ENCODE measurements at regions not wholly inside any gene's neighbourhood (a gene's known extent, or its start where the extent isn't known, plus 50 kb on each side); places are given as distances from the start of the nearest gene placed in this dataset.
A peak's percentile ranks its signal among the peaks of the same experiment; 100 is the strongest.
"Not testable (repeated sequence)": the region's sequence is repeated elsewhere in the genome, so short reads cannot be mapped to it uniquely, and the experiment has no call there.

DNA sequence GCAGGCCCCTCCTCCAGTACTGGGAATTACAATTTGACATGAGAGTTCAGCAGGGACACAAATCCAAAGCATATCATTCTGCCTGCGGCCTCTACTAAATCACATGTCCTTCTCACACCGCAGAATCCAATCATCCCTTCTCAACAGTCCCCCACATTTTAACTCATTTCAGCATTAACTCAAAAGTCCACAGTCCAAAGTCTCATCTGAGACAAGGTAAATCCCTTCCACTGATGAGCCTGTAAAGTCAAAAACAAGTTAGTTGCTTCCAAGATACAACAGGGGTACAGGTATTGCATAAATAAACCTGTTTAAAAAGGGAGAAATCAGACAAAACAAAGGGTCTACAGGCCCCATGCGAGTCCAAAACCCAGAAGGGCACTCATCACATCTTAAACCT lies 64.0 kb downstream of the EBNA1BP2 start:
- DNase-seq: no peak

DNA sequence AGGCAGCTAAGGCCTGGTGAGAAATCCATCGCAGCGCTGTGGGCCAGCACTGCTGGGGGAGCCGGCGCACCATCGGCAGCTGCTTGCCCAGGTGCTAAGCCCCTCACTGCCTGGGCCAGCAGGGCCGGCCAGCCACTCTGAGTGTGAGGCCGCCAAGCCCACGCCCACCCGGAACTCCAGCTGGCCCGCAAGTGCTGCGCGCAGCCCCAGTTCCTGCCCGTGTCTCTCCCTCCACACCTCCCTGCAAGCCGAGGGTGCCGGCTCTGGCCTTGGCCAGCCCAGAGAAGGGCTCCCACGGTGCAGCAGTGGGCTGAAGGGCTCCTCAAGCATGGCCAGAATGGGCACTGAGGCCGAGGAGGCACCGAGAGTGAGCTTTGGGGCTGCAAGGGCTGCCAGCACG lies 64.4 kb downstream of the EBNA1BP2 start:
- no peak for DNase-seq

DNA sequence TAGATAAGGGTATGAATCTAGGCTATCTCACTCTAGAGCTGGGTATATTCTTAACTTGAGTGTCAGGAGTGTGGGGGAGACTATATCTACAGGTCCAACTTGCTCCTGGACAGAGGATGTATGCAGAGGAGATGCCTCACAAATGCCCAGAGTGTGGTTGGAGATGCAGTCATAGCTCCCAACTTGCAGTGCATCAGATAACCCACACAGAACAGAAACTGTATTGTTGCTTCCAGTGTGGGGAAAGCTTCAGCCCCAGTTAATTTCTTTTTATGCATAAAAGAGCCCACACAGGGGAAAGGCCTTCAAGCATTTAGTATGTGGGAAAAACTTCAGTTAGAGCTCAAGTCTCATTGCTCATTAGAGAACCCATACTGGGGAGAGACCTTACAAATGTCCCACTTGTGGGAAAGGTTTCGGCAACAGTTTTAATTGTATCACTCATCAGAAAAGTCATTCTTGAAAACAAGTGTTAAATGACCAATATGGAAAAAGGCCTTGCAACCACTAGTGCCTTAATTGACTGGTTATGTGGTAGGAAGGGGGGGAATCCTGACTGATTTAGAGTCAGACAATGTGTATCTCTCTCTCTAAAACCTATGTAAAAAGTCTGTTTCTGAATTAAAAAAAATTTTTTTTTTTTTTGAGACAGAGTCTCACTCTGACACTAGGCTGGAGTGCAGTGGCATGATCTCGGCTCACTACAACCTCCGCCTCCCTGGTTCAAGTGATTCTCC lies 67.9 kb downstream of the EBNA1BP2 start:
- no peak for DNase-seq

DNA sequence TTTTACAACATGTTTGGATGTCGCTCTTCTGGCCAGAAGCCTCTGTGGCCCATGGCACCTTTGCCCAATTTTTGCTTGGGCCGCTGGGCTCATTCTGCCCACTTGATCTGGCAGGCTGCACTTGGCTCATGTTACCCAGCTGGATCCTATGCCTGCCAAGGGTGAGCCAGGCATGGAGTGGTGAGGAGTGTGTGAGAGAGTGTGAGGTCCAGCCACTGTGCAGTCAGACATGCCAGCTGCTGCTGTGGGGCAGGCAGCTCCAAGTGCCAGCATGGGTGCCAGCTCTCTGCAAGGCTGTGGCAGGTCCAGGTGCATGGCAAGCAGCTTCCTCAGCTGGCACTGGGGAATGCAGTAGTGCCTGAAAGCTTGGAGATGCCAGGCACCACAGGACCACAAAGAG lies 71.0 kb downstream of the EBNA1BP2 start:
- DNase-seq: peak; percentile 53

DNA sequence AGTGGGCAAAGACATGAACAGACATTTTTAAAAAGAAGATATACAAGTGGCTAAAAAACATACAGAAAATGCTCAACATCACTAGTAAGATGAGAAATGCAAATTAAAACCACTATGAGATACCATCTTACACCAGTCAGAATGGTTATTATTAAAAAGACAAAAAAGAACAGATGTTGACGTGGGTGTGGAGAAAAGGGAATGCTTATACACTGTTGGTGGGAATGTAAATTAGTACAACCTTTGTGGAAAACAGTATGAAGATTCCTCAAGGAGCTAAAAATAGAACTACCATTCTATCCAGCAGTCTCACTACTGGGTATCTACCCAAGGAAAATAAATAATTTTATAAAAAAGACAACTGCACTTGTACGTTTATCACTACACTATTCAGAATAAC lies 73.9 kb downstream of the EBNA1BP2 start:
- DNase-seq: no peak

DNA sequence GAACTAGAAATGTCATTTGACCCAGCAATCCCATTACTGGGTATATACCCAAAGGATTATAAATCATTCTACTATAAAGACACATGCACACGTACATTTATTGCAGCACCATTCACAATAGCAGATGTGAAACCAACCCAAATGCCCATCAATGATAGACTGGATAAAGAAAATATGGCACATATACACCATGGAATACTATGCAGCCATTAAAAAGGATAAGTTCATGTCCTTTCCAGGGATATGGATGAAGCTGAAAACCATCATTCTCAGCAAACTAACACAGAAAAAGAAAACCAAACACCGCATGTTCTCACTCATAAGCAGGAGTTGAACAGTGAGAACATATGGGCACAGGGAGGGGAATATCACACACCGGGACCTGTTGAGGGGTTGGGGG lies 75.6 kb downstream of the EBNA1BP2 start:
- DNase-seq: not testable (repeated sequence)

DNA sequence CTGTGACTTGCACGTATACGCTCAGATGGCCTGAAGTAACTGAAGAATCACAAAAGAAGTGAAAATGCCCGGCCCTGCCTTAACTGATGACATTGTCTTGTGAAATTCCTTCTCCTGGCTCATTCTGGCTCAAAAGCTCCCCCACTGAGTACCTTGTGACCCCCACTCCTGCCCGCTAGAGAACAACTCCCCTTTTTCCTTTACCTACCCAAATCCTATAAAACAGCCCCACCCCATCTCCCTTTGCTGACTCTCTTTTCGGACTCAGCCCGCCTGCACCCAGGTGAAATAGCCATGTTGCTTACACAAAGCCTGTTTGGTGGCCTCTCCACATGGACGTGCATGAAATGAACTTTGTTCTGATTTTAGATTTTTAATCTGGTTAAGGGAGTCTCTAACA lies 81.3 kb downstream of the EBNA1BP2 start:
- not testable (repeated sequence) for DNase-seq

DNA sequence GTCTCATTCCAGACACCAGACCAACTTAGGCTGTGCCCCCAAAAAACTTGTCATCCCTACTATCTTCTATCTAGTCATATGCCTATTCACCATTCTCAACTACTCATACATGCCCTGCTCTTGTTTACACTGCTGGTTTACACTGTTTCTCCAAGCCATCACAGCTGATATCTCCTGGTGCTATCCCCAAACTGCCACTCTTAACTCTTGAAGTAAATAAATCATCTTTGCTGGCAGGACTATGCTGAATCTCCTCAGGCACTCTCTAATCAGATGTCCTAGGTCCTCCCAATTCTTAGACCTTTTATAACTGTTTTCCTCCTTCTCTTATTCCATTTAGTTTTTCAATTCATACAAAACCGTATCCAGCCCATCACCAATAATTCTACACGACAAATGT lies 81.9 kb downstream of the EBNA1BP2 start:
- not testable (repeated sequence) for DNase-seq

DNA sequence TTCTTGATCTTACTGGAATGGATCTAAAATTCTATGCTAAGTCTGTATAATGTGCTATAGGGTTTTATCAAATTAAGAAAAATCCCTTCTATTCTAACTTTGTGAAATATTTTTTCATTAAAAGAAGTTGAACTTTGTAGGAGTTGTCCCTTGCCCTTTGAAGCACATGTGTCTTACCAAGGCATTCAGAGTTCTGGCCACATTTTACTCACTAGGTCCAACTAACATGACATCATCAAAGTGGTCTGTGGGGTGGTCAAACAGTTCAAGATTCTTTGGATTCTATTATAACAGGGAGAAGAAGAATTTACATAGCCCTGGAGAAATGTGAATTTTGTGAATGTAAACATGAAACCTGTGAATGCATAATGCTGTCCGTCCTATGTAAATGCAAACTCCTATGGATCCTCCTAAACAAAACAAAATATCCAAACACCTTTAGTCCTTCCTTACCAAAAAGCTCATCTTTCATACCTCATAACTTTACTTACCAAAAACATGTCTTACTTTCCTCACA lies 88.7 kb downstream of the EBNA1BP2 start:
- DNase-seq: no peak

DNA sequence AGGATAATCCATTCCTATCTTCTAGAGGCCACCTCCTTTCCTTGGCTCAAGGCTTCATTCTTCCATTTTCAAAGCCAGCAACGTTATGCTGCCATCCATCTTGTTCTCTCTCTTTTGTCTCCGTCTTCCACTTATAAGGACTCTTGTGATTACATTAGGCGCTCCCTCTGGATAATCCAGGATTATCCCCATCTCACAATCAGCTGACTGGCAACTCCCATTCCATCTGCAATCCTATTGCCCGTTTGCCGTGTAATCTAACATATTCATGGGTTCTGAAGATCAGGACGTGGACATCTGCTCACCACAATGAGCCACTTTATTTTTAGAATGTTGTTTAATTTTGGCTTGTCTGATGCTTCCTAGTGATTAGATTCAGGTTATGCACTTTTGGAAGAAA lies 89.3 kb downstream of the EBNA1BP2 start:
- no peak for DNase-seq

DNA sequence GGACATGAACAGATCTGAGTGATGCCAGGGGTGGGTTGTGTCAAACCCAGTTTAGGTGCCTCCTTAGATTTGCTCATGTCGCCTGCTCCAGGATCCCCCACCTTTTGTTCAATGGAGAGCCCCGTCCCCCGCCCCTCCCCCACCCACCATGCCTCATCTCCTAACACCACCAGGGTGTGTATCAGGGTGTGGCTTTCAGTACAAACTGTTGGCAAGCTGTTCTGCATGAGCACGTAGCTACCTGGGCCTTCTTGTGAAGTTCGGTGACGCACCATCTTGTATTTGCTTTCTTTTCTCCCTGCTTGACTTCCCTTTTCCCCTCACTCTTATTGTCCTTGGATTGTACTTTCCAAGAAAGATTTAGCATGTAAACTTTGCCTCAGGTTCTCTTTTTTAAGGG lies 94.8 kb downstream of the EBNA1BP2 start:
- DNase-seq: no peak

DNA sequence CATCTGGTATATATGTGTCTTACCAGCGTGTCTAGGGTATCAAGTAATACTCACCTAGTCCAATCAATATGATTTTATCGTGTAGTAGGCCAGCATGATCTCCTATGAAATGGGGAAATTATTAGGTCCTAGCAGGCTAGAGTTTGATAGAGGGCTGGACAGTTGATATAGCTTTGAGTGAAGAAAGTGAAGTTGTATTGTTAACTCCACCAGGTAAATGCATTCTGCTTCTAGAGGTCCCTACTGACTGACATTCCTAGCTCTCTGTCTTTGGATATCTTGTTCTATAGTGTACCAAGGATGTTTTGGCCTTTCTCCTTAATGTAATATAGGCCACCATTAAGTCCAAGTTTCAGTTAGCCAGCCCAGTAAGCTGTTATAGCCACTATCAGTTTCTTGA lies 97.4 kb downstream of the EBNA1BP2 start:
- DNase-seq: no peak

DNA sequence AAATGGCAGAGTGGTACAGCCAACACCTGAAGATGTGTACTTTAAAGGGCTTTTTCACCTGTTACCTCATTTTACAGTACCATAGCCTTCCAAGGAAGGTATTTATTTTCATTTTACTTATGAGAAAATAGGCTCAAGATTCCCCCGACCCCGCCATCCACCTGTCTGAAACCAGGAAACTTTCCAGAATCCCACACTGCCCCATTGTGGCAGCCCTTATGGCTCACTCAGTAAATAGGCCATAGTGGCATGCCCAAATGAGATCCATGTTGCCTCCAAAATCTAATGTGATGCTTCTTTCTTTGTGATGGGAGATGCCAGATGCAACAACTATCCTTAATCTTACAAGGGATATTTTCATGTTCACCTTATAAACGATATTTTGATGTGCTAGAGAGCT lies 97.8 kb downstream of the EBNA1BP2 start:
- DNase-seq: peak; percentile 17

DNA sequence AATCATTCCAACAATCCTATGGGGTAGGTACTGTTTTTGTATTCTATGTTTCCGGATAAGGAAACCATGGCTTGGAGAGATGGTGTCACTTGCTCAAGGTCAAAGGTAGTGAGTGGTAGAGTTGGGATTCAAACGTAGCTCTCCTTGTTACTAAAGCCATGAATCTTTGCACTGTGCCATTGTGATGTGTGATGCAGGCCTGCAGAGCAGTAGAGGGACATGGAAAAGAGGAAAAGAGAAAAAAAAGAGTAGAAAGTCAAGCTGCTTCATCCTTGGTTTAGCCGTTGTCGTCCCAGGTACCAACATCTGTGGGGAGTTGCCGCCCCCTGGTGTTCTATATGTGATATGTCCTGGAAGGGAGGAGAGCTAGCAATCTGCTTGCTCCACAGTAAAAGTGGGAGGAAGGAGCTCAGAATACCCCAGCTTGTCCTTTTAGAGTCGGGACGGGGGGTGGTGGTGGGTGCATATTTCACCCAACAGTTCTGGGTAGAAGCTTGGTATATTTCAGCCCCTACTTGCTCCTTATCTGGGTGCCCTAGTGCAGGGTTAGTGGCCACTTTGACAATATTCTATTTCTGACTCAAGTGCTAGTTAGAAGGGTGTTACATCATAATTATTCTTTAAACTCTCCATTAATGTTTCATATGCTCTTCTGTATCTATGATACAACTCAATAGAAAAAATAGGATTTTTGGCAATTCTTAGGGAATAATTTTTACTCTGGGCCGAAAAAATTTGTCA lies 98.4 kb downstream of the EBNA1BP2 start:
- DNase-seq: peak; percentile 84

DNA sequence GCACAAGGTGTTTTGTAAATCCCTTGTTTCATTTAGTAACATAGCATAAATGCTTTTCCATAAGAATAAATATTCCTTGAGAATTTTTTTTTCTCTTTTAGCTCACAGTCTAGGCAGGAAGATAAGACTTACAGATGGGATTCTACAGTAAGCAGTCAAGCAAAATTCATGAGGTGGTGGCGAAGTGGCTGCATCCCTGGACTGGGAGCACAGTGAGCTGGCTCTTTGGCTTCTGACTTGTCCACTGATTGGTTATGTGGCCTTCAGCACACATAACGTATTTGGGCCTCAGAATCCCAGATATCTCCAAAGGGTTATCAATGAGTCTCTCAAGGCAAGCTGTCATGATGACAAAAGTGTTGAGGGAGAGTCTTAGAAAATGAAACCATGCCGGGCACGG lies 99.8 kb downstream of the EBNA1BP2 start:
- DNase-seq: no peak

DNA sequence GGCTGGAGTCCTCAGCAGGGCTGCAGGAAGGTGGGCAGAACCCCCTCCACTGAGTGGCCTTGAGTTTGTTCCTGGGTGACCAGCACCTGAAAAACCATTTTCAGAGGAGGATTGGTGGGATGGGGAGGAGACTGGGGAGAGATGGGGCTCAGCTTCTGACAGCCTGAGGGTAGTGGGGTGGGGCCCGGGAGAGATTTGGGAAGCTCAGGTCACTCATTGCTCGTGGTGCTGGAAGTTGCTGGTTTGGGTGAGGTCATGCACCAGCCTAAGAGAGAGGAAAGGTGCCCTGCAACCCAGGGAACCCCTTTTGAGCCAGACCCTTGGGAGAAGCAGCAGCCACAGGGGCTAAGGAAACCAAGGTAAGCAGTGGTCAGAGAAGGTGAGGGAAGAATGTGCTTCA lies 100.8 kb downstream of the EBNA1BP2 start:
- DNase-seq: no peak

DNA sequence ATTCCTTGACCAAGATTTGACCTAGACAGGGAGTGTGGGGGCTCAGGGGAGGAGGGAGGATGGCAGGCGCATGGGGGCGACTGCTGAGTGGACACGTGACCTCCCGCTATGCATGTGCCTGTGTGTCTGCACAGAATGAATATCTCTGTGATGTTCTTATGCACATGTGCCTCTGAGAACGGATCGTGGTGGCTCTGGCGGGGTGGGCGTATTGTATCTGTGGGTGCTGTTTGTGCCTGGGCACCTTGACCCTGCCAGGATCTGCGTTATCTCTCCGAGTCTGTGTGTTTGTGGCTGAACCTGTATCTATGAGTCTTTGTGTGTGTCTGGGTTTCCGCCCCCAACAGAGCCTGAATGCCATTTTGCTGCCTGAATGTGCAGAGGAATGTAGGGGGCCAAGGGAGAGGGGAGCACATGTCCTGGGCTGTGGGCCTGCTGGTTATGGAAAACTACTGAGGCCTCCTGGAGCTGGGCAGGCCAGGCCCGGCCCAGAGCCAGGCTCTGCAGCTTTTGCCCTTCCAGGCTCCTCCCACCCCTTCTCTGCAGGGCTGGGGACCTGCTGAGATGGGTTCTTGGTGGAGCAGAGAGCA lies 102.5 kb downstream of the EBNA1BP2 start:
- no peak for DNase-seq

DNA sequence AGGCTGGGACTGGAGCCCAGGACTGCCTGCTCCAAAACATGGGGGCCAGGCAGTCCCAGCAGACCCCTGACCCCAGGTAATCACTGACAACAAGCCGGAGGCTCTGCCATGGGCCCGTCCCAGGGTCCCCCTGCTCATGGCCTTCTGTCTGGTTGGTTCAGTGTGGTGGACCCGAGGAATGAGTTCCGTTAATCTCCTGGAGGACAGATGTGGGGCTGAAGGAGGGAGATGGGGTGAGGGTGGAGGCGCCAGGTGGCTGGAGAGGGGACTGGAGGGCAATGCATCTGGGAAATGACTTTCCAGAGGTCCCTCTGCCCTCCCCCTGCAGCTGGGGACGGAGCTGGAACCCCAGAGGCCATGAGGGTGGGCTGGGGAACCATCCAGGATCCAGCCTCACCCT lies 103.2 kb downstream of the EBNA1BP2 start:
- DNase-seq: no peak

DNA sequence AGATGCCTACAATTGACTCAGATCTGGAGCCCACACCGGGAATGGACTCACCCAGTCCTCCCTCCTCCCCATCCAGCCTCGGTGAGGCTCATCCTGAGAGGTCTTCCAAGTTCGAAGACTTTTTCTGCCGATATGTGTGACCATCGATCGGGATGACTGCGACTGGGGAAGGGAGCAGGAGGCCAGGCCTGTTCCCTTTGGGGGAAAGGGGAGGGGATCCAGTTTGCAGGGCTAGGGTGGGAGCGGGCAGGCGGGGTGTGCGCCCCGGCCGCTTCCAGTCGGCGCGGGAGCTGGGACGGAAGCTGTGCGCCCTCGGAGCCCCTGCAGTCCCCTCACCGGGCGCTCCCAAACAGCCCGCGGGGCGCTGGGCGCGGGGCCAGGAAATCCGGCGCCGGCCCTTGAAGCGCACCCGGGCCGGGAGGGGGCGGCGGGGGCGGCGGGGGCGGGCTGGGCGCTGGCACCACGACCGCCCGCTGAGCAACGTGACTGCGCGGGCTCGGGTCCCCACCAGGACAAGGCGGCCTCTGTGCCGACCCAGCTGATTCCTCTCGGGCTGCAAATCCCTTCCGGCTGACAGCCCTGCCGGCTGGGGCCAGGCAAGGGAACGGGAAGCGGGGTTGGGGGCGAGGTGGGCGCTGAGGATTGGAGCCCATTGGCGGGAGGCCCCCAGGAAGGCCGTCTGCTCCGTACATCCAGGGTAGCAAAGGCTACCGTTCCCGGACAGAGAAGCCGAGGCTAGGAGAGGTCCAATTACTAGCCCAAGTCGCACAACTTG lies 103.9 kb downstream of the EBNA1BP2 start:
- peak; percentile 45 for DNase-seq

DNA sequence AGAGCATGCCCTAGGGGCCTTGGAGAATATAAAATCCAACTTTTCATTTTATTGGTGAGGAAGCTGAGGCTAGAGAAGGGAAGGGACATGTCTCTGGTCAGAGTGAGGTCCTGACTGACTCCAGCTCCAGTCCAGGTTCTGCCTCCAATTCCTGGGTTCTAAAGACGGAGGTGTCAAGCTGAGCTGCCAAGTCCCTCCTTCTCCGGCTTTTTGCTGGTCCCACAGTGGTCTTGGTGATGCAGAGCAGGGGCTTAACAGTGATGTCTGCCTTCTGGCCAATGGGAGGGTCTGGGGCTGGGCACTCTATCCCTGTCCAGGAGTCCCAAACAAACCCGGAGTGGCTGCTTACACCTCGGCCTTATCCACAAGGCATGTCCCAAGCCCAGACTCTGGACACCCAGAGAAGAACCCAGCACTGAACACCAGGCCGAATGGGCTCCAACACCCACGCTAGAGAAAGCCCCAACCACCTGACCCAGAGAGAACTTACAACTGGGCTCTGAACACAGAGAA lies 104.8 kb downstream of the EBNA1BP2 start:
- no peak for DNase-seq

DNA sequence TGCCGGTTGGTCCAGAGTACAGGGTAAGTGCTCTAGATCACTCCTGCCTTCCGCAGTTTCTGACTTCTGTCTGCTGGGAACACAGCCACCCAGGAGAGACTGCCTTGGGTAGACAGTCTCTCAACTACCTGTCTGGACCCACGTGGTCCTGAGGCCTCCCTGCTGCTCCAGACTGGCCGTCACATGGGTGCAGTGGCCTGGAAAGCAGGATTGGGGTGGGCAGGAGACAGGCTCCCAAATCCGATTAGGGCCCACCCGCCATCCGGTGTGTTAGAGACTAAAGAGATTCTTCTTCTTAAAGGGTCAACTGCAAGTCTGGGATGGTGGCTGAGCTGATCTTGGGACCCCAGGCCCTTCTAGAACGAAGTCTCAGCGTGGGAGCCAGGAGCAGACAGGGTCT lies 105.5 kb downstream of the EBNA1BP2 start:
- no peak for DNase-seq

DNA sequence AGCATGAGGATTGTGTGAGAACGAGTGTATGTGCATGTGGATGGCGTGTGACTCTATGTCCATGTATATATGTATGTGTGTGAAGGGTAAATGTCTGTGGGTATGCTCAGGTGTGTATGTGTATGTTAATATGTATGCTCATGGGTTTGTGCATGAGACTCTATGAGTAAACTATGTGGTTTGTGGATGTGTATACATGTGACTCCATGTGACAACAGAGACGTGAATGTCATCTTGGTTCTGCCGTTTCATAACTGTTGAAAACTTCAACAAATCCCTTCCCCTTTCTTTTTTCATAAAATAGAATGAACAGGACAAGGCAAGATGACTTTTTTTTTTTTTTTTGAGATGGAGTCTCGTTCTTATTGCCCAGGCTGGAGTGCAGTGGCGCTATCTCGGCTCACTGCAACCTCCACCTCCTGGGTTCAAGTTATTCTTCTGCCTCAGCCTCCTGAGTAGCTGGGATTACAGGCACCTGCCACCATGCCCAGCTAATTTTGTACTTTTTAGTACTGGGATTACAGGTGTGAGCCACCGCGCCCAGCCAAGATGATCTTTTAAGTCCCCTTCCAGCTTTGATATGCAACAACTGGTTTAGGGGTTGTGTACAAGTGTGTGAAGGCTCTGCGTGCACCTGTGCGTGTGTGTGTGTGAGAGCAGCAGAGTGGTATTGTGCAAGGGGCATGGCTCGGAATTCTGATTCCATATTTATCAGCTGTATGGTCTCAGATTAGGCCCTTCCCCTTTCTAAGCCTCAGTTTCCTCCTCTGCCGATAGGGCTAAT lies 106.3 kb downstream of the EBNA1BP2 start:
- no peak for DNase-seq
